ENCODE measurements at regions not wholly inside any gene's neighbourhood (a gene's known extent, or its start where the extent isn't known, plus 50 kb on each side); places are given as distances from the start of the nearest gene placed in this dataset.
"Not testable (repeated sequence)": the region's sequence is repeated elsewhere in the genome, so short reads cannot be mapped to it uniquely, and the experiment has no call there.

DNA sequence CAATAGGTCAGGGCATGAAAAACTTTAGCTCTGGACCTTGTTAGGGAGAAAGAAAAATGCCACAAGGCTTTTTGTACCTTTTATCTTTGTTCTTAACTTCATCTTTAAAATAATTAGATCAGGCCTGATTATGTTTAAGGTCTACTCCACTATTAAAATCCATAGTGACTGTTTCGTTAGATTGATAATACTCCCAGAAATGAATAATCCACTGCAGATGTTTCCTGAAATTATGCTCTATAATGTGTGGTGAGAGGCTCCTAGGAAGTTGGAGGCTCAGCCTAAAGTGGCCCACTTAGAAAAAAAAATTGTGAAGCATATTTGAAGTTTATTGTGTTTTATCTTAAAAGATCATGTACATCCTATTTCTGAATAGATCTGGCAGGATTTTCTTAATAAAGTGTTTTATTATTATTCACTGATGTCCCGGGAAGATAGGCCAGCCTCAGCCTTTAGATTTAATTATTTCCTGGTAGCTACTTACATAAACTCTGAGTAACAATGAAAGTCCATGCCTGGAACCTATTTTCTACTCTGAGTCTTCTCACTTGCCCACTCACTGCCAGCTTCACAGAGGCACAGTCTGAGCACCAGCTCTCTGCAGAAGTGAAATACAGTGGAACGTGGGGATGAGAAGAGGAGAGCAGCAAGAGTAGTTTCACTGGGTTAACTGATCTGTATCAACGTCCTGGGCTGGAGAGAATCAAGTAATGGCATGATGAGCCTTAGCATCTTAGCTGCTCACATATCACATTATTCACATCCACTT lies 126.8 kb upstream of the TMEM170B start:
- ChIA-PET POLR2A (no interaction called here), CTCF (interaction anchor here (0.6 to 1.3 kb wide), 6 partner anchors 11 to 61 kb away, joined by 3 to 4 read pairs (median 3); no protein-coding TSS in a partner anchor)
- TF ChIP-seq, protein P1, sequence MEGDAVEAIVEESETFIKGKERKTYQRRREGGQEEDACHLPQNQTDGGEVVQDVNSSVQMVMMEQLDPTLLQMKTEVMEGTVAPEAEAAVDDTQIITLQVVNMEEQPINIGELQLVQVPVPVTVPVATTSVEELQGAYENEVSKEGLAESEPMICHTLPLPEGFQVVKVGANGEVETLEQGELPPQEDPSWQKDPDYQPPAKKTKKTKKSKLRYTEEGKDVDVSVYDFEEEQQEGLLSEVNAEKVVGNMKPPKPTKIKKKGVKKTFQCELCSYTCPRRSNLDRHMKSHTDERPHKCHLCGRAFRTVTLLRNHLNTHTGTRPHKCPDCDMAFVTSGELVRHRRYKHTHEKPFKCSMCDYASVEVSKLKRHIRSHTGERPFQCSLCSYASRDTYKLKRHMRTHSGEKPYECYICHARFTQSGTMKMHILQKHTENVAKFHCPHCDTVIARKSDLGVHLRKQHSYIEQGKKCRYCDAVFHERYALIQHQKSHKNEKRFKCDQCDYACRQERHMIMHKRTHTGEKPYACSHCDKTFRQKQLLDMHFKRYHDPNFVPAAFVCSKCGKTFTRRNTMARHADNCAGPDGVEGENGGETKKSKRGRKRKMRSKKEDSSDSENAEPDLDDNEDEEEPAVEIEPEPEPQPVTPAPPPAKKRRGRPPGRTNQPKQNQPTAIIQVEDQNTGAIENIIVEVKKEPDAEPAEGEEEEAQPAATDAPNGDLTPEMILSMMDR (IDR thresholded peaks at IDR 0.05; ENCODE audit: control extremely low read depth, extremely low read depth, low read depth, missing control alignments), result no peak
- peak; percentile 21 for DNase-seq (ENCODE audit: extremely low spot score)

DNA sequence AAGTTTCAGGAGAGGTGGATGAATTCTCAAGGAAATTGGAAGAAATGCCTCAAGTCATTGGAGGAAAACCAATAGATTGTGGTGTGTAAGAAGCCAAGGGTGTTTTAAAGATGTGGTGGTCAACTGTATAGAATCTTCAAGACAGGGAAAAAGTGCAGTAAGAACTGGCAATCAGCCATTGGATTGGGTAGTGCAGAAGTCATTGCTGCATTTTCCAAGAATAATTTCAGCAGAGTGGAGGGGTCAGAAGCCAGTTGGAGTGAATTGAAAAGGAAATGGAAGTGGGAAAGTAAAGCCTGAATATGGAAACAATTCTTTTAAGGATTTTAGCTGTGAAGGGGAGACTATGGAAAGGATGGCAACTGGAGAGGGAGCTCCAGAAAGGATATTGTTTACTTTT lies 128.2 kb upstream of the TMEM170B start:
- no peak for DNase-seq (ENCODE audit: extremely low spot score)
- TF ChIP-seq, protein P1 (IDR thresholded peaks at IDR 0.05; ENCODE audit: control extremely low read depth, extremely low read depth, low read depth, missing control alignments), result no peak
- CTCF ChIA-PET, result interaction anchor here (0.8 kb wide), 1 partner anchor 9 kb away, joined by 6 read pairs; no protein-coding TSS in a partner anchor
- POLR2A ChIA-PET, result no interaction called here

- ChIA-PET CTCF (interaction anchor here (0.9 kb wide), 1 partner anchor 10 kb away, joined by 3 read pairs; no protein-coding TSS in a partner anchor), POLR2A (no interaction called here)
- DNase-seq (ENCODE audit: extremely low spot score), result no peak
- TF ChIP-seq, protein P1 (IDR thresholded peaks at IDR 0.05; ENCODE audit: control extremely low read depth, extremely low read depth, low read depth, missing control alignments), result no peak
Measured at GRCh38 chr6:11407414-11407813, 130.1 kb upstream of the TMEM170B start.

DNA sequence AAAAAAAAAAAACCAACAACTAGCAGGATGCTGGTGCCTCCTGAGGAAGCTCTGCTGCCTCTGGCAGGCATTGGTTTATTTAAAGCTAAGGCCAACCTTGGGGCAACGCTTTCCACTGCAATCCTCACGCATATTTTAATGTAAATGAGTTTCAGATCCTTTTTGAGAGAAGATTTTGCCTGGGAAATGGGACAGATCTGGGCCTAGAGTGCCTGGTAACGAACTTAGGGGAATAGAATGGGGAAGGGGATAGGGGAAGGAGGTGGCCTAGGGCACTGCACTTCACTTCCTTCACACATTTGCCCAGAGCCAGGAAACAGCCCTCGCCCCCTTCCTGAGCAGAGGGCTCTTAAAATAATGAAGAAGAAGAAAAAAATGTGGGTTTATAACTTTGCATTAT lies 132.7 kb upstream of the TMEM170B start:
- TF ChIP-seq, protein P1 (IDR thresholded peaks at IDR 0.05; ENCODE audit: control extremely low read depth, extremely low read depth, low read depth, missing control alignments), result no peak
- ChIA-PET CTCF (interaction anchor here (1.5 to 2.6 kb wide), 4 partner anchors 8 to 90 kb away, joined by 4 to 10 read pairs (median 6); no protein-coding TSS in a partner anchor), POLR2A (no interaction called here)
- no peak for DNase-seq (ENCODE audit: extremely low spot score)

DNA sequence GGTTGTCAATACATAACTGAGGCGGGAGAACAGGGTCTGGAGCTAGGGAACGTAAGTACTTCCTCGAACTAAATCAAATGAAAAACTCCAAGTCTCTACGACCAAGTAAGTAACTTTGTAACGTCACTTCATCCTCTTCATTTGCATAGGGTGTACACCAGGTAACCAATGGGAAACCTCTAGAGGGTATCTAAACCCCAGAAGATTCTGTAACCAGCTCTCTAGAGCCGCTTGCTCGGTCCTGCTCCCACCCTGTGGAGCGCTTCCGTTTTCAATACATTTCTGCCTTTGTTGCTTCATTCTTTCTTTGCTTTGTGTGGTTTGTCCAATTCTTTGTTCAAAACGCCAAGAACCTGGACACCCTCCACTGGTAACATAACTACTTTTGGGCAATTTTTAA lies 133.5 kb upstream of the TMEM170B start:
- DNase-seq (ENCODE audit: extremely low spot score), result no peak
- ChIA-PET POLR2A (no interaction called here), CTCF (interaction anchor here (0.6 to 2.6 kb wide), 8 partner anchors 9 to 161 kb away, joined by 3 to 10 read pairs (median 4); no protein-coding TSS in a partner anchor)
- TF ChIP-seq, protein P1 (IDR thresholded peaks at IDR 0.05; ENCODE audit: control extremely low read depth, extremely low read depth, low read depth, missing control alignments), result no peak

GRCh38 chr6:11403035-11403601 lies 134.4 kb upstream of the TMEM170B start:
- TF ChIP-seq, protein P1 (IDR thresholded peaks at IDR 0.05; ENCODE audit: control extremely low read depth, extremely low read depth, low read depth, missing control alignments), result no peak
- POLR2A ChIA-PET, result no interaction called here
- CTCF ChIA-PET, result interaction anchor here (1.0 to 1.7 kb wide), 3 partner anchors 9 to 13 kb away, joined by 3 to 10 read pairs (median 4); no protein-coding TSS in a partner anchor
- no peak for DNase-seq (ENCODE audit: extremely low spot score)

DNA sequence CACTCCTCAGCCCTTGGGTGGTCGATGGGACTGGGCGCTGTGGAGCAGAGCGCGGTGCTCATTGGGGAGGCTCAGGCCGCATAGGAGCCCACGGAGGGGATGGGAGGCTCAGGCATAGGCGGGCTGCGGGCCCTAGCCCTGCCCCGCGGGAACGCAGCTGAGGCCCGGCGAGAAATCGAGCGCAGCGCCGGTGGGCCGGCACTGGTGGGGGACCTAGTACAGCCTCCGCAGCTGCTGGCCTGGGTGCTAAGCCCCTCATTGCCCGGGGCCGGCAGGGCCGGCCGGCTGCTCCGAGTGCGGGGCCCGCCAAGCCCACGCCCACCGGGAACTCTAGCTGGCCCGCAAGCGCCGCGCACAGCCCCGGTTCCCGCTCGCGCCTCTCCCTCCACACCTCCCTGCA lies 135.0 kb upstream of the TMEM170B start:
- CTCF ChIA-PET; POLR2A ChIA-PET; DNase-seq (ENCODE audit: extremely low spot score): not testable (repeated sequence)

DNA sequence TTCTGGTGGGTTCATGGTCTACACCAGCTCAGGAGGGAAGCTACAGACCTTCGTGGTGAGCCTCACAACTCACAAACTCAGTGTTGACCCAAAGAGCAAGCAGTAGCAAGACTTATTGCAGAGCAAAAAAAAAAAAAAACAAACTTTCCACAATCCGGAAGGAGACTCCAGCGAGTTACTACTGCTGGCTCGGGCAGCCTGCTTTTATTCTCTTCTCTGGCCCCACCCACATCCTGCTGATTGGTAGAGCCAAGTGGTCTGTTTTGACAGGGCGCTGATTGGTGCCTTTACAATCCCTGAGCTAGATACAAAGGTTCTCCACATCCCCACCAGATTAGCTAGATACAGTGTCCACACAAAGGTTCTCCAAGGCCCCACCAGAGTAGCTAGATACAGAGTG lies 135.6 kb upstream of the TMEM170B start:
- ChIA-PET POLR2A (interaction anchor here (0.7 kb wide), 1 partner anchor 482 kb away, joined by 4 read pairs; no protein-coding TSS in a partner anchor), CTCF (interaction anchor here (2.7 kb wide), 1 partner anchor 20 kb away, joined by 12 read pairs; no protein-coding TSS in a partner anchor)
- not testable (repeated sequence) for DNase-seq (ENCODE audit: extremely low spot score)

Data from GM10248 (cell line).